Right hindlimb (tissue), 1 donor: ENCODE measurements at regions not wholly inside any gene's neighbourhood (a gene's known extent, or its start where the extent isn't known, plus 50 kb on each side); places are given as distances from the start of the nearest gene placed in this dataset.

Experiments used
- DNase-seq: peaks from one replicate; pipeline ENCODE4 v3.0.0-alpha.2; 2018

DNA sequence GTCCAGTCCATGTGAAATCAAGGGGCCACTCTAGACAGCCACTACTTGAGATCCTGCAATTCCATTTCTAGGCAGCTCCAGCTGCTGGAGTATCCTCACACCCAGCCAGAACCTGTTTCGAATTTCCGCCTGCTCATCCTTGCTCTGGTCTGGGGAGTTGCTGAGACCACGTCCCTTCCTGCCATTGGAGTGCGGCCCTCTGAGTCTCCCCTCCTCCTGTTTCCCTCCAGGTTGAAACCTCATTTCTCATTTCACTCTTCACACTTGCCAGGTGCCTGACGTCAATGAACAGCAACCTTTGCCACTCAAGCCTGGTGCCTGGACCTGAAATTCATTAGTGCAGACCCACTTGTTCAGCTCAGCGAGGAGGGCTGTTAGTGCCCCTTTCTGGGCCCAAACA lies 307.5 kb upstream of the SHH start:
- no peak for DNase-seq

DNA sequence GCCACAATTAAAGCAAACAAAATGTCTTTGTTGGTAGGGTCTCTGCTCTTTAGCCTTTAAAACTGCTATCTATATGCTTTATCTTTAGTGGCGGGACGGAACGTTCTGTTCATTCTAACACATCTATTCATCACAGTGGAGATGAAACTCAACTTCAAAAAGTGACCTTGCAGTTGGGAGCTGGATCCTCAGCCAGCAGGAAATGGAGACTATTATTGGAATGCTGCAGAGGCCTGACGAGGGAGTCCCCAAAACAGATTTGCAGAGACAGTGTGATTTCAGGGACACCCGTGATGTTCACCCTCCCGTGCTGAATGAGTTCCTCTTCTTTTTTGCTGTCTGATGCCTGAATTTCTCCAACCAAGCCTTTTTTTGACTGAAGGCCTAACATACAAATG lies 306.0 kb upstream of the SHH start:
- no peak for DNase-seq

DNA sequence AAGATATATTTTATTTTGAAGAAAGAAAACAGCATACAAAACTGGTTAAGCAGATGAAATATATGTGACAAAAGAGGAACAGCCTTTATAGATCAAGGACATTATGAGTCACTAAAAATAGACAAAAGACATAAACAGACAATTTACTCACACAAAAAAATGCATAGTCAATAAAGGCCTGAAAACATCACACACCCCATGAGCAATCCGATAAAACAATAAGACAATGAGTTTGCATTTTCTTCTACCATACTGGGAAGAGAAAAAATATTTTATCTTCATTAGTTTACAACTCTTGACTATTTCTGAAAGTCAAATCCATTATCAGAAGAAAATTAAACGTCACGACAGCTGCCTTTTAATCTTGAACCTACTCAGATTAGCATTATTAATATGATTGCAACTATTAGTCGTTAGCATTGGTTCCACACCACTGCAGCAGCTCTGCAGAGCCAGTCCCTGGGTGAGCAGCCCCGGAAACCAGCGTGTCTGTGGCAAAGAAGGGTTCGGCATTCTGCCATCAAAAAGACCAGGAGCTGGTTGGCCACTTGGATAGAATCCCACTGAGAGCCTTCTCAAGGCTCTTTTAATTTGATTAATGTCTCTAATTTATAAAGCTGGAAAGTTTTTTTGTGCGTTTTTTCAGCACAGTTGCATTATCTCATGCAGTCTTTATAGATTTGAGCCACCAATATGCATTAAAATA lies 305.4 kb upstream of the SHH start:
- DNase-seq: no peak

DNA sequence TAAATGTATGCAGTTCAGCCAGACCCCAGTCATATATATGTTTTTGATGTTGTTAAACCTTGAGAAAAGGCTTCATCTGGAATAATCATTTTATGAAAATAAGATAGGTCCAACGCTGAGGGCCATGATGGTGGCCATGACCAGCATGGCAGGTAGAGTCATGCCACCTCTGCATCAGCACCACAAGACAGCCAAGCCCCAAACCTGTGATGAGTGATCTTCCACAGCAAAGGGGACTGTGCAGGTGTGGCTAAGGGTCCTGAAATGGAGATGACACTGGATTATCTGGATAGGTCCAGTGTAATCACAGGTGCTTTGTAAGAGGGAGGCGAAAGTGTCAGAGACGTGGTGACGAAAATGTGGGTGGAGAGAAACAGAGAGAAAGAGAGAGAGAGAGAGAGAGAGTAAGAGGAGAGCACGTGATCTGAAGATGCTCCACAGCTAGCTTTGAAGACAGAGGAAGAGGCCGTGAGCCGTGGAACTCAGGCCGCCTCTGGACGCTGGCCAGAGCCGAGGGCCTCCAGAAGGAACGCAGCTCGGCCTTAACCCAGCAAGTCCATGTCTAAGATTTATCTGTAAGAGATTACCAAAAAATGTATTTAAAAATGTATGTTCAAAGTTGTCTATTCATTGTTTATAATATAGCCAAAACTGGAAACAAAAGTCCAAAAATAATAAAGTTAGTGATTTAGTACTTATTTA lies 304.4 kb upstream of the SHH start:
- no peak for DNase-seq

DNA sequence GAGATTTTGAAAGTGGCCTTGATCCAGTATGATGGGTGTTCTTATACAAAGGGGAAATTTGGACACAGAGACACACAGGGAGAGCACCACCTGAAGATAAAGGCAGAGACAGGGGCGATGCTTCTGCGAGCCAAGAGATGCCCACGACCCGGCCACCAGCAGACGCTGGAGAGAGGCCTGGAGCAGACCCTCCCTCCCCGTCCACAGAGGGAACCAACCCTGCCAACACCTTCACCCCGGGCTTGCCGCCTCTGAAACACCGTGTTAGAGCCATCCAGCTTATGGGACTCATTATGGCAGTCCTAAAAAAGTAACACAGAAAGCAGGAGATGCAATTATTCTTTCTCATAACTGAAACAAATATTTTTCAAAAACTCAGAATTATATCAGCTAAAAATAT lies 303.3 kb upstream of the SHH start:
- no peak for DNase-seq

DNA sequence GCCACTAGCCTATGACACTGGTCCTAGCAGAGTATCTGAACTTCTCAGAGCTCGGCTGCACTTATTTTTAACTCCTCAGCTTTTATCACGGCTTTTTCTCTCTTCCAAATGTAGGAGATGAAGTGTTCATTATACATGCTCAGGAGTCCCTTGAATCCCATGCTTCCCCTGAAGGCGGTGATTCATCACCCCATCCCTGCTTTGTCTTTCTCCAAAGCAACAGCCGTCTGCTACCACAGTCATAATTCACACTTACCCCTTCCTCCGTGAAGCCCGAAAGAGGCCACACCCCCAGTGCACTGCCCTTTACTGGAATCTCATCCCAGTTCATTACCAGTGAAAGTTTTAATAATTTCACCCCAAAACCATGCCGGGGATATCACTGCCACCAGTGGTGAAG lies 301.5 kb upstream of the SHH start:
- DNase-seq: no peak

DNA sequence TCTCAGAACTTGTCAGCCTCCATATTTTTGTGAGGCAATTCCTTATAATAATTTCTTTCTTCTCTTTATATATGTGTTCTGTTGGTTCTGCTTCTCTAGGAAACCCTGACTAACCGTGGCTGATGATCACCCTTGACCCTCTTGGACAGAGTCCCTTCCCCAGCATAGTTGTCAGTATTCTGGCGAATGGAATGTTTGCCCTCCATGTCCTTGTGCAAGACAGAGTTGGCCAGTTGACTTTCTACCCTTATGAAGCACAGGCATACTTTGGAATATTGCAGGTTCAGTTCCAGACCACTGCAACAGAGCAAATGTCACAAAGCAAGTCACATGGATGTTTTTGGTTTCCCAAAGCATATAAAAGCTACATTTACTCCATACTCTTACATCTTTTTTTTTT lies 297.7 kb upstream of the SHH start:
- DNase-seq: no peak

DNA sequence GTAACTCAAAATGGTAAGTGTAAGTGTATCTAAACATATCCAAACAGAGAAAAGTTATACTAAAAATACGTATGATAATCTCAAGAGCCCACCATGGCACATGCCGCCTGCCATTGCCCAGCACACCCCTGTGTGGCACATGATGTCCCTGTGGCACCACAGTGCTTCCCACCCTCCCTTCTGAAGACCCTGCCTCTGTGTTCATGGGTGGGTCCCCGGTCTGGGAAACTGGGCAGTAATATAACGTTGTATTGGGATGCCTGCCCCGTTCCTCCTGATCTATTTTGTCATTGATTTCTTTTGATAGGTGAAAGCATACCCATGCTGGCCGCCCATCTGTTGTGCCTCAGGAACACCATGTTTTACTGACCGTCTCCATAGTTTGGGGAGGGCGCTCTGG lies 296.8 kb upstream of the SHH start:
- DNase-seq: no peak

DNA sequence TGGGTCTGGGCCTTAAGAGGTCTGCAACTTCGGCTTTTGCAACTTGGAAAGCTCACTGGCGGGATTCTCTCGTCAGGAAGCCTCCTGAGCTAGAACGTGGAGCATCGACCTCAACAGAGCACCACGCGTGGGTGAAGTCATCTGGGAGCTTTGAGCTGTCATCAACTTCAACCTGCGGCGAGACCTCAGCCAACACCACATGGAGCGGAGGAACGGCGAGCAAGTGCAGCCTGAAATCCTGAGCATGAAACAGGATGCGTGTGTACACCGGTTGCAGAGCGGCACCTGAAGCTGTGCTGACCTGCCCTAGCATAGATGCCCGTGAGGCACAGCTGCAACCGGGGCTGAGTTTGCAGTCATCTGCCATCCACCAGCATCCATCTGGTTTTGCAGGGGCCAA lies 295.7 kb upstream of the SHH start:
- DNase-seq: no peak

DNA sequence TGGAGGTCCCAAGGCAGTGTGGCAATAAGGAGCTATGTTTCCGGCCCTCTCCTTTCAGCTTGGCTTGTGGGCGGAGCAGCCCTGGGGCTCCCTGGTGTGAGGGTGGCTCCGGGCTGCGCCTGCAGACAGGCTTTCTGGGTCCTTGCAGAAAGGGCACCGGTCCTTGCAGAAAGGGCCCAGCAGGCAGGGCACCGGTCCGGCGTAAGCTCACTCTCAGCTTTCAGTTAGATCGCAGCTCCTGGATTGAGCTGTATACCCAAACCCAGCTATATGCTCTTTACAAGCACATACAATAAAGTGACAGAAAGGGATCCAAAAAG lies 293.8 kb upstream of the SHH start:
- no peak for DNase-seq

DNA sequence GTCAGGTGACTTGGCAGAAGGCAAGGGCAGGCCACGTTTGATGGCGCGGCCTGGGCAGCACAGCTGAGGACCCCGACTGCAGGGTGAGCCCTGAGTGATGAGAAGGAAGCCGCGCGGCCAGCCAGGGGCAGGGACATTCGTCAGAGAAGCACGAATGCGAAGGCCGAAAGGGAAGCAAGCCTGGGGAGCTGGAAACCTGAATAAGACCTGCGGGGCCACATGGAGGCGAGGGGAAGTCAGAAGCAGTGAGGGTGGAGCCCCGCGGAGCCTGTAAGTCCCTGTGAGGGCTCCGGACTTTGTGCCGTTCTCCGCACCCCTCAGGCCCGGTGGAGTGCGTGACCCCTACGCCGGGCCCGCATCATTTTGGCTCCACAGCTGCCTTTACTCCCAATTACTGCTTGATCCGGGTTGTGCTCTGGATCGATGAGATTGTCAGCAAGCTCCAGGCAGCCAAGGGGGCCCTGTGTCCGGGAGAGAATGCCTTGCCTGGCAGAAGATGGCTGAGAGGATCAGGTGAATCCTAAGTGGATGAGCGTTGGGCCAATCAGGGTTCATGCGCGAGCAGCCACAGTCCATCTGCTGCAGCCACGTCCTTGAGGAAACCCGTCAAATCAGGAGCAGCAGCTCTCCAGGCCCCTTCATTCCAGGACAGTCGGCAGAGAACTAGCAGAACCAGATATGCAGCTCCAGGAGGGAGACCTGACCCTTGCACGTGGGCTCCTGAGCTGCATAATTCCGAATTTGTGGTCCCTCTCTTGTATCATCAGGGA lies 293.3 kb upstream of the SHH start:
- no peak for DNase-seq

DNA sequence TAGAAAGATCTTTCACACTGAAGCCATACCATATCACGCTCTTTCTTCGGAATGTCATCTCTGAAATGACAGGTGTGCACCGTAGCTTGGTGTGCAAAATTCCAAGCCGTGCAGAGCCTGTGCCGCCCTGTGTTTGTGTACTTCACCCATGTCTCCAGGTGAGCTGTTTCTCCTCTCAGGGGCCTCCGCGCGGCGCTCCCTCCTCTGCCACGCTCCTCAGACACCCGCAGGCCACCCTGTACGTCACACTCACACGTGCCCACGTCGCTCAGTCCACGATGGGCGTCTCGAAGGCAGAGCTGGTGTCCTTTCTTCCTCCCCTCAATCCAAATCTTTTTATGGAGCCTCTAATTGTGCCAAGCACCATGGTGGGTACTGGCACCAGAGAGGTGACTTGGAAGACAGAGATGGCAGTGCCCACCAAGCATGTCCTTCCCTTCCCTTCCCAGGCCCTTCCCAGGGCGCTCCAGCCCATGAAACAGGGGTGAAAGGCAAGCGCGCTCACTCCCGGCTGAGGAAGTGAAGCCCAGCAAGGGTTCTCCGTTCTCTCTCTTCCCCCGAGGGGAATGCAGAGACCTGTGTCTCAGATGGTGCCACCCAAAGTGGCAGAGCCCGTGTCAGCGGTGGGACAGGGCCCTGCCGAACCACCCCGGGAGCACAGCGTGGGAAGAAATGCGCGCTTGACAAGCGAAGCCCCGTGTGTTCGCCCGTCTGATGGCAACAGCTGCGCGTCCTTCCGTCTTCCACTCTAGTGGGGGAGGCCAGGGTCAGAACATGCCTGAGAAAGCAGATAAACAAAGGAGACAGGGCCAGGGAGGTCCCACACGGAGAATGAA lies 292.5 kb upstream of the SHH start:
- no peak for DNase-seq

DNA sequence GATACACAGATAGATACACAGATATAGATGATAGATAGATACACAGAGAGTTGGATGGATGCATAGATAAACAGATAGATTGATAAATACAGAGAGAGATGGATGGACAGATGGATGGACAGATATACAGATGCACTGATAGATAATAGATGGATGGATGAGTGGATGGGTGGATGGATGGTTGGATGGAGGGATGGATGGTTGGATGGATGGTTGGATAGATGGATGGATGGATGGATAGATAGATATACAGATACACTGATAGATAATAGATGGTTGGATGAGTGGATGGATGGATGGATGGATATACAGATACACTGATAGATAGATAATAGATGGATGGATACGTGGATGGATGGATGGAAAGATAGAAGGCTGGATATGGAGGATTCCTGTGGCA lies 290.0 kb upstream of the SHH start:
- no peak for DNase-seq

DNA sequence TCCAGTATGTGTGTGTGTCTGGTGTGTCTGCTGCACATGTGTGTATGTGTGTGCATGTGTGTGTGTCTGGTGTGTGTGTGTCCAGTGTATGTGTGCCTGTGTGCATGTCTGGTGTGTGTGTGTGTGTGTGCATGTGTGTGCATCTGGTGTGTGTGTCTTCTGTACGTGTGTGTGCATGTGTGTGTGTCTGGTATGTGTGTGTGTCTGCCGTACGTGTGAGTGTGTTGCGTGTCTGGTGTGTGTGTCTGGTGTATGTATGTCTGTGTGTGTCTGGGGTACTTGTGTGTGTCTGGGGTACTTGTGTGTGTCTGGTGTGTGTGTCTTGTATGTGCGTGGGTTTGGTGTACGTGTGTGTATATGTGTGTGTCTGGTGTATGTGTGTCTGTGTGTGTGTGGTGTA lies 289.1 kb upstream of the SHH start:
- no peak for DNase-seq

DNA sequence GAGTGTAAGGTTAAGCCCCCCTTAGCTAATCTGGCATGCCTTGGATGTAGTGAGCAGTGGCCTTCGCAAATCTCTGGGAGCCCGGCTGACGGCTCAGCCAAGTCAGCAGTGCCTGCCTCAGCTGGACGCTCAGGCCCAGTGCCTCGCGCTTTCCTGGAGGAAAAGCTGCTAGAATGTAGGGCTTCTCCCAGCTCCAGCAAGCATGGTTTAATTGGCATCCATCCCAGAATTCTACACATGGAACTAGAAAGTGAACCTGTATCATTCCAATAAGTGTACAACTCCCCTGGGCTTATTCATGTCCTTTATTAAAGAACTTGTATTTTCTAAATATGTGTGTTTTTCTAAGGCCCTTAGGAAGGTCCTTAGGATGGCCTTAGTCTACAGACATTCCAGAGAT lies 287.8 kb upstream of the SHH start:
- no peak for DNase-seq

DNA sequence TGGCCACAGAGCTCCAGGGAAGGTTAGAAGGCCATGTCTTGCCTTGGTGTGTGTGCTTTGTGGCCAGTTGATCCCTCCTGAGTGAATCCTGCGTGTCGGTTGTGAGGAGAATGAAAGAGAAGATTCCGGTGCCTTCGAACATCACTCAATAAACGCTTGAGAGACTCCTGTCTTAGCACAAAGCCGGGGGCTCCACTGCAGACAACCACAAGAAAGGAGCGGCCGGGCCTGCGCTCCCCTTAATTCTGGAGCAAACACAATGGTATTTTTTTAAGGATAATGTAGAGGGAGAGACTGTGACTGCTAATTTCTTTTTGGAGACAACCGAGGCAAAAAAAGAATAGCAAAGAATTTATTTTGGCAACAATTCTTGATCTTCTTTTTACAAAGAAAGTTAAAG lies 286.8 kb upstream of the SHH start:
- DNase-seq: no peak

DNA sequence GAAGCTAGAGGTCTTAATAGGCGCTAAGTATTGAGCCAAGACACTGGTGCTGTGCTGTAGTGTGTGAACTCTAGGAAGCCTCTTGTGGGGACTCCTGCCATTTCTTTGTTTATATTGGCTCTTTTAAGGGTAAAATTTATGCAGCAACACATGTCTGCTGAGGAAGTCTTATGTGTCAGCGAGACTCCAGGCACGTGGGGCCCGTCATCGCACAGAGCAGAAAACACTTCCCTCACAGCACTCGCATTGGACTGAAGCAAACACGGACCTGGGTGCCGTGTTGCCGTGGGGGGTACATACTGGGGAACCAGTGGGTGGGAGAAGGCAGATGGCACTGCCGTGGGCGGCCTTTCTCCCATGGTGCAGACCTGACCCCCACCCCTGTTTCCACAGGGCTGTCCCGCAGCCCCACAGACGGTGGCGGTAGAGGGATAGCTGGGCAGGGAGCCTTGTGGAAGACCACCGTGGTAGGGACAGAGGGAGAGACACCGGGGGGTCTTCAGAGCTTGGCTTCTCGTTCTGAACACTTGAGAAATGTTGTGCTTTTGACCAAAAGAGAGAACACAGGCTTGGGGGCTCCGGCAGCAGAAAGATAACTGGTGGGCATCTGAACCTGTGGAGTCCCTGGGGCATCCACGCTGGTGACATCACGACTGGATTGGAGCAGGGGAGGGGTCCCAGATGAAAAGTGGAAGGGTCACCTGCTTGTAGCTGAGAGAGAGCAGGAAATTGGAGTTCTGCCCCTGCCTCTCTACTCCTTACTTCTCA lies 284.7 kb upstream of the SHH start:
- peak; percentile 33 for DNase-seq

DNA sequence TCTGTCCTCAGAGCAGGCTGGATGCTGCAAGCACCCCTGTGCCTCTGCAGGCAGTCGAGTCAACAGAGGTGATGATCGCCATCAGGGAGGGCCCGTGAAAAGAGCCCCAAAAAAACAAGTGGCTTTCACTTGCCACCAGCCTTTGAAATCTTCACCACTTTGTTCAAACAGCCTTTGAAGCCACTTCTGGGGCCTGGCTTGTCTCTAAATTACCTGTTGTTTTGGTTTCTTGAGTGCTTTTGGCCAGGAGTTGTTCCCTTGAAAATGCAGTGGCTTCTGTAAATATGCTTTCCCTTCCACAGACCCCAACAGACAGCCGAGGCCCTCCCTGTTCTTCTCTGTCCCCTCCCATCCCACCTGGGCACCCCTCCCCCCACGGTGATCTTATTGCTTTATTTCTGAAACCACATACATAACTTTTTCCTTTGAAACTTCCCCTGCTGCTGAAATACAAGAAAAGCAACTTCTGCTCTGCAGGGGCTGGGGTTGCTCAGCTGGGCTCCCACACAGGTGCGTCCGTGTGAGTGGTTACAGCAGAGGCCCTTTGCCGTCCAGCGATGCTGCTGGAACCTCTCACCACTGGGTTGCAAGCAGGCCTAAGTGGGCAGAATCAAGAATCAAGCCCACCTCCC lies 283.8 kb upstream of the SHH start:
- no peak for DNase-seq

DNA sequence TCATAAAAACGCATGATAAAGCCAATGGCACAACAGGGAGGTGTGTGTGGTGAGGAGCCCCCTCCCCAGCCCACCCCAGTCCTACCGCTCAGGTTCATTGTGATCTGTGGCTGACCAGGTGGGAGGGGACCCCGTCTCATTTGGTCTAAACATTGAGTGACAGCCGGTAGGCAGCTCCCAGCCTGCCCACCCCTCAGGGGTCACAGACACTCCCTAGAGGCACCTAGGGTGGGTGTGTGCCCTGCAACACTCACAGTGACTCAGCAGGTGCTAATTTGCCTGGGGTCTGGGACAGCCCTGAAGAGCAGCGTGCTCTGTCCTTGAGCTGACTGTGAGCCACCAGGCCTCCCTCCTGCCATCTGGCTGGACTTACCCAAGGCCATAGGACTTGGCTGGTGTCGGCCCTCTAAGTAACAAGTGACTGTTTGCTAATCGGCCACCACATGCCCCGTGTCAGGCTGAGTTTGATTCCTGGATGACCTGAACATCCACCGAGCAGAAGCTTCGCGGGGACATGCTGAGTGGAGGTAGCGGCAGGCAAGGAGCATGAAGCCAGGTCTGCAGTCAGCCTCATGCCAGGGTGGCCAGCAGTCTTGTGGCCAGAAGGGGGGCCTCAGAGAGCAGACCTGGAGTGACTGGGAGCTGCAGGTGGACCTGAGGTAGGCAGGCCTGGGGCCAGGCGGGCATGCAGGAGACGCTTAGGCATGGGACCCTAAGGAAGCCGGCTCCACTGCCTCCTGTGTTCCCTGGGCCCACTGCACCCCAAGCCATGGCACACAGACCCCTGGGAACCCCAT lies 282.3 kb upstream of the SHH start:
- no peak for DNase-seq

DNA sequence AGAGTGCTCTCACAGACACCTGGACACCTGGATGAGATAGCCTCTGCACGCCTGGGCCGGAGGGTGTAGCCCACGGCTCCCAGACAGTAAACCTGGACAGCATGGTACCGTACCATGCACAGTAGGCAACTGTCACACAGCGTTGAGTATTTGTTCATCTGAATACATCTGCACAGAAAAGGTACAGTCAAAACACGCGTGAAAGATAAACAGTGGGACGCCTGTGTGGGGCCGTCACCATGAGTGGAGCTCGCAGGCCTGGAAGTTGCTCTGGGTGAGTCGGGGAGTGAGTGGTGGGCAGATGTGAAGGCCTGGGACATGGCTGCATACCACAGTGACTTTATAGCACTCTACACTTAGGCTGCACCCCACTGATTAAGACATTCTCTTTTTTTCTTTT lies 280.0 kb upstream of the SHH start:
- DNase-seq: no peak

DNA sequence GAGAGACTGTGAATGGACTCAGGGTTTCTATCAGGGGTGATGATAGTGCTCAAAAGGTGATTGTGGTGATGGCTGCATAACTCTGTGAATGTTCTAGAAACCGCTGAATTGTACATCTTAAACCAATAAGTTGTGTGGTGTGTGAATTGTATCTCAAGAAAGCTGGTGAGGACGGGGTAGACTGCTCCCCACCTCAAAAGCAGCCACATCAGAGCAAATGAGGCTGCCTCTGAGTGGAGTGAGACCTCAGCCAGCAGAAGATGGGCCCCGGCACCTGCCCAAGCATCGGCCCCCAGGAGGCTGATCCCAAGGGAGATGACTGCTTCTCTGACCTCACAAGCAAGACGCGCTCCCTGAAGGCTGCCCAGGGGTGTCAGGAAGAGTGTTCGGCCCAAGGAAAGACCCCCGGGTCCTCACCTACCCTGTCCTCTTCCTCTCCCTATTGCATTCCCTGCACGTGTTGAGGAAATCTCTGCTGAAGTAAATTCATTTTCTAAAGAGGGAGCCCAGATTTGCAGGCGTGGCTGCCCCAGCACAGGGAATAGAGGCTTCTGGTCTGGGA lies 279.3 kb upstream of the SHH start:
- no peak for DNase-seq
